BLaER1 (cell line): ENCODE measurements at regions not wholly inside any gene's neighbourhood (a gene's known extent, or its start where the extent isn't known, plus 50 kb on each side); places are given as distances from the start of the nearest gene placed in this dataset.

Experiments
- H3K27ac ChIP-seq: shearing (Covaris generic); formaldehyde crosslinking; 2 replicates; pipeline ENCODE4 v1.8.1; 2022
- H3K27me3 ChIP-seq: shearing (Covaris generic); formaldehyde crosslinking; 2 replicates; pipeline ENCODE4 v1.8.1; 2022
- H3K36me3 ChIP-seq: shearing (Covaris generic); formaldehyde crosslinking; 2 replicates; pipeline ENCODE4 v1.8.1; 2022
- H3K4me1 ChIP-seq: shearing (Covaris generic); formaldehyde crosslinking; 2 replicates; pipeline ENCODE4 v1.8.1; 2022
- H3K4me2 ChIP-seq: shearing (Covaris generic); formaldehyde crosslinking; 2 replicates; pipeline ENCODE4 v1.8.1; 2022
- H3K4me3 ChIP-seq: shearing (Covaris generic); formaldehyde crosslinking; 2 replicates; pipeline ENCODE4 v1.8.1; 2022
- H3K9ac ChIP-seq: shearing (Covaris generic); formaldehyde crosslinking; 2 replicates; pipeline ENCODE4 v1.8.1; 2022
- H3K9me3 ChIP-seq: shearing (Covaris generic); formaldehyde crosslinking; 2 replicates; pipeline ENCODE4 v1.8.1; 2022
- H4K20me1 ChIP-seq: shearing (Covaris generic); formaldehyde crosslinking; 2 replicates; pipeline ENCODE4 v1.8.1; 2022
- Cebpa-rat ChIP-seq: shearing (Covaris generic); IDR thresholded peaks from 2 replicates; pipeline ENCODE4 v1.8.1; 2022

DNA sequence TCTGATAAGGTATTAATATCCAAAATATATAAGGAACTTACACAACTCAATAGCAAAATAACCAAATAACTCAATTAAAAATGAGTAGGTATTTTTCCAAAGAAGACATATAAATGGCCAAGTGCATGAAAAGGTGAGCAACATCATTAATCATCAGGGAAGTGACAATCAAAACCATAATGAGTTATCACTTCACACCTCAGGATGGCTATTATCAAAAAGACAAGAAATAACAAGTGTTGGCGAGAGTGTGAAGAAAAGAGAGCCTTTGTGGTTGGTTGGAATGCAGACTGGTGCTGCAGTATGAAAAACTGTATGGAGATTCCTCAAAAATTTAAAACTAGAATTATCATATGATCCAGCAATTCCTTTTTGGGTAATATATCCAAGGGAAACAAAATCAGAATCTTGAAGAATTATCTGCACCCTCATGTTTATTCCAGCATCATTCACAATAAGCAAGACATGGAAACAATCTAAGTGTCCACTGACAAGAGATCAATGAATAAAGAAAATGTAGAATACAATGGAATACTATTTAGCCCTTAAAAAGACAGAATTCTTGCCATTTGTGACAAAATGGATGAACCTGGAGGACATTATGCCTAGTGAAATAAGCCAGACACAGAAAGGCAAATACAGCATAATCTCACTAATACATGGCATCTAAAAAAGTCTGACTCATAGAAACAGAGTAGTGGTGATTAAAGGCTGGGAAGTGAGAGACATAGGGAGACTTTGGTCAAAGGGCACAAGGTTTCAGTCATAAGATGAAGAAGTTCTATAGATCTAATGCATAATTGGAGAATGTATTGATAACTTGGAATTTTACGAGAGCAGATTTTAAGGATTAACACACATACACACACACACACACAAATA, 175.6 kb downstream of the FOXA2 start:
- H3K4me1 ChIP-seq: peaks cover 7% of the 10 kb centered on the region
- no peak overlapping the region for H3K4me2 ChIP-seq
- H3K36me3 ChIP-seq: no peaks in the 10 kb centered on the region
- H3K4me3 ChIP-seq: no peak overlapping the region
- no peaks in the 10 kb centered on the region for H4K20me1 ChIP-seq
- no peak for TF ChIP-seq Cebpa-rat
- no peak overlapping the region for H3K27ac ChIP-seq
- H3K27me3 ChIP-seq: no peaks in the 10 kb centered on the region
- H3K9me3 ChIP-seq: no peaks in the 10 kb centered on the region
- H3K9ac ChIP-seq: no peak overlapping the region

DNA sequence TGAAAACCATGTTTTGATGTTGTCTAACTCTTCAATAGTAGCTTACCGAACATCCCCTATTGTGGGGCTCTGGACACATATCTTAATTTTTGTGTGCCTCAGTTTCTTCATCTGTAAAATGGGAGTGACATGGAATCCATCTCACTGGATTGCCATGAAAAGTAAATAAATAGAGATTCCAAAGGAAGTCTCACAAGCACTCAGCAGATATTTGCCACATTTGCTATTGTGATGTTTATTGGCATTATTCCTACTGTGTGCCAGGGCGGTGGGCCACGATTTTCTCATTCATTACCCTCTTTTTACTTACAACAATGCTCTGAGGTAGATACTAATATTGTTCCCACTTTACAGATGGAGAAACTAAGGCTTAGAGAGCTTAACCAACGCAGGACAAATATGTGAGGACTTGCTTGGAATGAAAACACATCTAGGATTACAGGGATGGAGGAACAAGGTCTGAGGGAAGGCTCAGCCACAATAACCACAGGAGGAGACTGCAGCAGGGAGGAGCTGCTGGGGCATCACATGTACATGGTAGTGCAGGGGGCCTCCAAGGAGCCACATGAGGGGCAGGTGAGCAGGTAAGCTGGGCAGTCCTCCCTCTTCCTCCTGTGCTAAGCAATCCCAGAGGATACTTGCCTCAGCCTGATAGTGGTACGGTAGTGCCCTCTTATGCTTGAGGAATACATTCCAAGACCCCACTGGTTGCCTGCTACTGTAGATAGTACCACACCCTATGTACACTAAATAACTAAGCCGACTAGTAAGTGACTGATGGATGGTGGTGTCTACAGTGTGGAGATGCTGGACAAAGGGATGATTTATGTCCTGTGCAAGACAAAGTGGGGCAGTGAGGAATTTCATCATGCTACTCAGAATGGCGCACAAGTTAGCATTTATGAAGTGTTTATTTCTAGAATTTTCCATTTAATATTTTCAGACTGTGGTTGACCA, 176.9 kb downstream of the FOXA2 start:
- no peak overlapping the region for H3K4me2 ChIP-seq
- peaks cover 19% of the 10 kb centered on the region for H3K4me1 ChIP-seq
- H3K9ac ChIP-seq: no peak overlapping the region
- H3K9me3 ChIP-seq: no peaks in the 10 kb centered on the region
- no peak overlapping the region for H3K4me3 ChIP-seq
- no peaks in the 10 kb centered on the region for H4K20me1 ChIP-seq
- no peak overlapping the region for H3K27ac ChIP-seq
- H3K27me3 ChIP-seq: no peaks in the 10 kb centered on the region
- no peak for TF ChIP-seq Cebpa-rat
- H3K36me3 ChIP-seq: no peaks in the 10 kb centered on the region

GRCh38 chr20:22404419-22405170, 179.8 kb downstream of the FOXA2 start:
- Histone ChIP-seq H4K20me1 (no peaks in the 10 kb centered on the region), H3K4me3 (no peak overlapping the region), H3K27ac (no peak overlapping the region), H3K9me3 (no peaks in the 10 kb centered on the region), H3K4me2 (0 out of 2 replicates have a peak overlapping the region, but pooled peaks have one; percentile 3), H3K4me1 (peaks cover 23% of the 10 kb centered on the region), H3K36me3 (no peaks in the 10 kb centered on the region), H3K27me3 (no peaks in the 10 kb centered on the region), H3K9ac (no peak overlapping the region)
- TF ChIP-seq Cebpa-rat: no peak

GRCh38 chr20:22403632-22404361, 180.6 kb downstream of the FOXA2 start:
- peak overlapping the region; percentile 3 for H3K4me2 ChIP-seq
- no peaks in the 10 kb centered on the region for H3K9me3 ChIP-seq
- H3K4me3 ChIP-seq: no peak overlapping the region
- H3K27me3 ChIP-seq: no peaks in the 10 kb centered on the region
- no peaks in the 10 kb centered on the region for H4K20me1 ChIP-seq
- no peak overlapping the region for H3K27ac ChIP-seq
- no peaks in the 10 kb centered on the region for H3K36me3 ChIP-seq
- H3K9ac ChIP-seq: no peak overlapping the region
- TF ChIP-seq Cebpa-rat: no peak
- peaks cover 23% of the 10 kb centered on the region for H3K4me1 ChIP-seq

GRCh38 chr20:22403022-22403631, 181.2 kb downstream of the FOXA2 start:
- Histone ChIP-seq H4K20me1 (no peaks in the 10 kb centered on the region), H3K4me2 (peak overlapping the region; percentile 3), H3K36me3 (no peaks in the 10 kb centered on the region), H3K27me3 (no peaks in the 10 kb centered on the region), H3K4me3 (no peak overlapping the region), H3K9me3 (no peaks in the 10 kb centered on the region), H3K4me1 (peaks cover 23% of the 10 kb centered on the region), H3K27ac (no peak overlapping the region), H3K9ac (no peak overlapping the region)
- TF ChIP-seq Cebpa-rat: no peak

DNA sequence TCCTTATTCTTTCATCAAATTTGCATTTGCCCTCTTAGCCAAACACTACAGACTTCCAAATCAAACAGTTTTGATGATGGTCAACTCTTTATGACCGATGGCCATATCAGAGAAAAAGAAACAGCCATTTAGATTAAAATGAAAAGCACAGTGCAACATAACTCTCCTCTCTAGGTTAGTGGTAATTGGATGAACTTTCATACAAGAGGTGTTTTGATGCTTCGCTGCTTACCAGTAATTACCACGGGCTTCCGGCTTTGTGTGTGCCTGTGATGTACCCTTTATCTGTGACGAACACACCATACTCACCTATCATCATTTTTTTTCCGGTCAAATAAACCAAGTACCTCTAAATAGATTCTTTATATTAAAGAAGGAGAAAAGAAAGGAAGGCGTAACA, 181.8 kb downstream of the FOXA2 start:
- Histone ChIP-seq H3K4me3 (no peak overlapping the region), H3K4me1 (peaks cover 23% of the 10 kb centered on the region), H3K9ac (no peak overlapping the region), H3K36me3 (no peaks in the 10 kb centered on the region), H3K27ac (no peak overlapping the region), H4K20me1 (no peaks in the 10 kb centered on the region), H3K9me3 (no peaks in the 10 kb centered on the region), H3K27me3 (no peaks in the 10 kb centered on the region), H3K4me2 (0 out of 2 replicates have a peak overlapping the region, but pooled peaks have one; percentile 3)
- TF ChIP-seq Cebpa-rat: no peak

GRCh38 chr20:22400440-22400839, 183.9 kb downstream of the FOXA2 start:
- no peak for TF ChIP-seq Cebpa-rat
- H3K4me1 ChIP-seq: peaks cover 23% of the 10 kb centered on the region
- no peaks in the 10 kb centered on the region for H3K36me3 ChIP-seq
- H3K9me3 ChIP-seq: no peaks in the 10 kb centered on the region
- H3K4me3 ChIP-seq: no peak overlapping the region
- no peak overlapping the region for H3K4me2 ChIP-seq
- H3K27me3 ChIP-seq: no peaks in the 10 kb centered on the region
- no peaks in the 10 kb centered on the region for H4K20me1 ChIP-seq
- no peak overlapping the region for H3K9ac ChIP-seq
- H3K27ac ChIP-seq: no peak overlapping the region

- Histone ChIP-seq H4K20me1 (no peaks in the 10 kb centered on the region), H3K36me3 (no peaks in the 10 kb centered on the region), H3K9ac (no peak overlapping the region), H3K4me3 (no peak overlapping the region), H3K27me3 (no peaks in the 10 kb centered on the region), H3K4me2 (no peak overlapping the region), H3K9me3 (no peaks in the 10 kb centered on the region), H3K4me1 (no peaks in the 10 kb centered on the region), H3K27ac (no peak overlapping the region)
- no peak for TF ChIP-seq Cebpa-rat
Observed at GRCh38 chr20:22394583-22394982, 189.8 kb downstream of the FOXA2 start.
